Gastrocnemius medialis (tissue), 4 donors: ENCODE measurements at regions not wholly inside any gene's neighbourhood (a gene's known extent, or its start where the extent isn't known, plus 50 kb on each side); places are given as distances from the start of the nearest gene placed in this dataset.

Experiments
- ATAC-seq, 2 donors: fragments of 150-250 bp; one replicate each; pipeline ENCODE4 v1.9.1; 2016
- DNase-seq, 2 donors: peaks; one replicate each; pipeline ENCODE4 v3.0.0-alpha.2; 2019
- H3K27ac ChIP-seq, 4 donors: fragments of 200-600 bp; sonication (generic); 1 replicate in 1 of 4; 2 replicates in 3 of 4; pipeline ENCODE4 v1.5.1; 2016 to 2018; ENCODE audit warnings: mild to moderate bottlenecking in 2 of 4, moderate library complexity in 1 of 4
- H3K27me3 ChIP-seq, 3 donors: fragments of 200-600 bp; sonication (generic) in 2 of 3; 1 replicate in 1 of 3; 2 replicates in 2 of 3; pipeline versions ENCODE4 v1.5.1 to v1.6.0; 2016 to 2019; ENCODE audit warnings: mild to moderate bottlenecking in 1 of 3, moderate library complexity in 1 of 3
- H3K36me3 ChIP-seq, 2 donors: fragments of 200-600 bp; sonication (generic) in 1 of 2; one replicate each; pipeline ENCODE4 v1.5.1; 2017 to 2018
- H3K4me1 ChIP-seq, 2 donors: fragments of 200-600 bp; sonication (generic) in 1 of 2; one replicate each; pipeline ENCODE4 v1.5.1; 2016 to 2017; ENCODE audit warnings: mild to moderate bottlenecking in 2 of 2
- H3K4me3 ChIP-seq, 4 donors: fragments of 200-600 bp; sonication (generic) in 3 of 4; 1 replicate in 1 of 4; 2 replicates in 3 of 4; pipeline ENCODE4 v1.5.1; 2016 to 2019; ENCODE audit warnings: mild to moderate bottlenecking in 2 of 4
- H3K9me3 ChIP-seq, 3 donors: fragments of 200-600 bp; sonication (generic) in 2 of 3; 1 replicate in 1 of 3; 2 replicates in 2 of 3; pipeline ENCODE4 v1.5.1; 2016 to 2019
- POLR2A ChIP-seq, 2 donors: fragments of 450-650 bp; IDR thresholded peaks; one replicate each; pipeline ENCODE4 v1.6.1; 2017; ENCODE audit warnings: antibody characterized with exemption in 2 of 2, mild to moderate bottlenecking in 2 of 2, moderate library complexity in 2 of 2
- in situ Hi-C, 4 donors: fragments of 200-750 bp; cut with MboI; loops; one replicate each; pipeline versions ENCODE4 v1.15.0 to v1.8.0; 2017; ENCODE audit warnings: low sequenced_read_pairs in 4 of 4
- intact Hi-C: fragments of 100-400 bp; cut with DNase I; formaldehyde crosslinking; loops from one replicate; pipeline ENCODE4 v1.15.1; 2023; ENCODE audit warnings: low total_unique reads
- TF ChIP-seq, protein P1 (sequence below), 5 experiments: fragments of 450-650 bp in 3 of 5; fragments of 200-600 bp in 2 of 5; sonication (generic) in 2 of 5; IDR thresholded peaks in 4 of 5; conservative IDR thresholded peaks in 1 of 5; 1 replicate in 4 of 5; 2 replicates in 1 of 5; pipeline ENCODE4 v1.5.1; 2016 to 2019; ENCODE audit warnings: antibody characterized with exemption in 5 of 5, mild to moderate bottlenecking in 3 of 5, moderate library complexity in 3 of 5

DNA sequence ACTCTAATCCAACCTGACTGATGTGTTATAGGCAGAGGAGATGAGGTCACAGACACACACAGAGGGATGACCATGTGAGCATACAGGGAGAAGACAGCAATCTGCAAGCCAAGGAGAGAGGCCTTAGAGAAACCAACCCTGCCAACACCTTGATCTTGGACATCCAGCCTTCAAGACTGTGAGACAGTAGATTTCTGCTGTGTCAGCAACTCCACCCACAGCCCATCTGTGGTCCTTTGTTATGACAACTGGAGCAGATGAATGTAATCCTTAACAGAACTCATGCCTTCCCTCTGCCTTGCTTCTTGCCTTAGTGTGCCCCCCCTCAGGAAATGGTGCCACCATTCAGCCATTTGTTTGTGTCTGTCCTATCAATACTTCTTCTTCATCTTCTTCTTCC is 107.4 kb downstream of the NXNL2 start:
- Histone ChIP-seq H3K9me3 (no peaks in the 10 kb centered on the region), H3K36me3 (no peaks in the 10 kb centered on the region), H3K4me1 (no peaks in the 10 kb centered on the region), H3K4me3 (no peak overlapping the region), H3K27me3 (no peaks in the 10 kb centered on the region), H3K27ac (no peak overlapping the region)
- in situ Hi-C loops = no loop called here
- no peak for DNase-seq
- intact Hi-C loops = no loop called here
- no peak for ATAC-seq
- no peak for TF ChIP-seq POLR2A (IDR thresholded peaks at IDR 0.05)
- TF ChIP-seq, protein P1, sequence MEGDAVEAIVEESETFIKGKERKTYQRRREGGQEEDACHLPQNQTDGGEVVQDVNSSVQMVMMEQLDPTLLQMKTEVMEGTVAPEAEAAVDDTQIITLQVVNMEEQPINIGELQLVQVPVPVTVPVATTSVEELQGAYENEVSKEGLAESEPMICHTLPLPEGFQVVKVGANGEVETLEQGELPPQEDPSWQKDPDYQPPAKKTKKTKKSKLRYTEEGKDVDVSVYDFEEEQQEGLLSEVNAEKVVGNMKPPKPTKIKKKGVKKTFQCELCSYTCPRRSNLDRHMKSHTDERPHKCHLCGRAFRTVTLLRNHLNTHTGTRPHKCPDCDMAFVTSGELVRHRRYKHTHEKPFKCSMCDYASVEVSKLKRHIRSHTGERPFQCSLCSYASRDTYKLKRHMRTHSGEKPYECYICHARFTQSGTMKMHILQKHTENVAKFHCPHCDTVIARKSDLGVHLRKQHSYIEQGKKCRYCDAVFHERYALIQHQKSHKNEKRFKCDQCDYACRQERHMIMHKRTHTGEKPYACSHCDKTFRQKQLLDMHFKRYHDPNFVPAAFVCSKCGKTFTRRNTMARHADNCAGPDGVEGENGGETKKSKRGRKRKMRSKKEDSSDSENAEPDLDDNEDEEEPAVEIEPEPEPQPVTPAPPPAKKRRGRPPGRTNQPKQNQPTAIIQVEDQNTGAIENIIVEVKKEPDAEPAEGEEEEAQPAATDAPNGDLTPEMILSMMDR (IDR thresholded peaks at IDR 0.05 in 4 of 5, conservative IDR thresholded peaks at IDR 0.05 in 1 of 5) = no peak

DNA sequence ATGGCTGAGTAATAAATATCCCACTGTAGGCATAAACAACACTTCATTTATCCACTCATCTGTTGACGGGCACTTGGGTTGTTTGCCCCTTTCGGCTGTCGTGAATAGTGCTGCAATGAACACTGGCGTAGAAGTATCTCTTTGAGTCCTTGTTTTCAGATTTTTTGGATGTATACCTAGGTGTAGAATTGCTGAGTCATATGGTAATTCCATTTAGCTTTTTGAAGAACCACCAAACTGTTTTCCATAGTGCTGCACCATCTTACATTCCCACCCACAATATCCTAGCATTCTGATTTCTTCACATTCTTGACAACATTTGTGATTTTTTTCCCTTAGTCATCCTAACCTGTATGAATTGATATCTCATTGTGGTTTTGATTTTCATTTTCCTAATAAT is 109.0 kb downstream of the NXNL2 start:
- intact Hi-C loops = no loop called here
- DNase-seq = no peak
- TF ChIP-seq POLR2A (IDR thresholded peaks at IDR 0.05) = no peak
- H3K36me3 ChIP-seq = no peaks in the 10 kb centered on the region
- H3K9me3 ChIP-seq = no peaks in the 10 kb centered on the region
- no peaks in the 10 kb centered on the region for H3K4me1 ChIP-seq
- no peaks in the 10 kb centered on the region for H3K27me3 ChIP-seq
- no peak overlapping the region for H3K27ac ChIP-seq
- no peak overlapping the region for H3K4me3 ChIP-seq
- no peak for ATAC-seq
- in situ Hi-C loops = no loop called here

DNA sequence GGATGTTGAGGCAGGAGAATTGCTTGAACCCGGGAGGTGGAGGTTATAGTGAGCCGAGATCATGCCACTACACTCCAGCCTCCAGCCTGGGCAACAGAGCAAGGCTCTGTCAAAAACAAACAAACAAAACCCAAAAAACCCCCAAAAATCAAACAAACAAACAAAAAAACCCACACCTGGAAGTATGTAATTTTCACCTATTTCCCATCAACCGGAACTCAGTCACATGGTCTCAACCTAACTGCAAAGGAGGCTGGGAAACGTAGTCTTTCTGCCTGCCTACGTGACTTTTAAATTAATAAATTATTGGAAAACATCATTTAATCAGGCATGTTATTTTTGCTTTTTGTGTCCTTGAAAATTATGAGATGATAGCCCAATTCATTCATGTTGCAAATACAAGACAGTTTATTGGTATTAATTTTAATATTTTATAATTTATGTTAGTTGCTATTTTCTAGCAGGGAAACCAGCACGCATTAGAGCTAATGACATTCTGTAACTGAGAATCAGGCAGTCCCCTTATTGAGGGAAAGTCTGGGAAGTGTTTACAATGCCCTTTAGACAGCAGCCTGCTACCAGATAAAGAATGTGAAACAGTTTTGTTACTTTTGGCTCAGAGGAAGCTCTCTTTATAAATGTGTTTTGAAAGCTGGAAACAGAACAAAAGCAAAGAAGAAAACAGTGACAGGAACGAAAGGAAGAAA is 110.3 kb downstream of the NXNL2 start:
- Histone ChIP-seq H3K36me3 (no peaks in the 10 kb centered on the region), H3K9me3 (no peaks in the 10 kb centered on the region), H3K27me3 (no peaks in the 10 kb centered on the region), H3K4me3 (no peak overlapping the region), H3K27ac (no peak overlapping the region), H3K4me1 (no peaks in the 10 kb centered on the region)
- in situ Hi-C loops = no loop called here
- ATAC-seq = no peak
- intact Hi-C loops = no loop called here
- DNase-seq = no peak
- no peak for TF ChIP-seq POLR2A (IDR thresholded peaks at IDR 0.05)
- TF ChIP-seq, protein P1 (IDR thresholded peaks at IDR 0.05 in 4 of 5, conservative IDR thresholded peaks at IDR 0.05 in 1 of 5) = no peak

DNA sequence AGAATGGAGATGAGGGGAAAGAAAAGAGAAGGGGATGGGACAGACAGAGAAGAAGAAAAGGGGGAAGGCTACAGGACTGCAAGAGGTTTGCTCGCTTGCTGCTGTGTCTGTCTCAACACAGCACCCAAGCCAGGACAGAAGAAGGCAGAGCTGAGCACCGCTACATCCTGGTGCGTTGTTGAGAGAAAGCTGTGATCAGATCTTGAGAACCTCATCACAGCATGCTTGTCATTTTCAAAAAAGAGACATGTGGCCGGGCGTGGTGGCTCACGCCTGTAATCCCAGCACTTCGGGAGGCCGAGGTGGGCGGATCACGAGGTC is 110.9 kb downstream of the NXNL2 start:
- DNase-seq (no peak), ATAC-seq (no peak)
- intact Hi-C loops (no loop called here), in situ Hi-C loops (no loop called here)
- H3K9me3 ChIP-seq = no peaks in the 10 kb centered on the region
- TF ChIP-seq, protein P1 (IDR thresholded peaks at IDR 0.05 in 4 of 5, conservative IDR thresholded peaks at IDR 0.05 in 1 of 5) = no peak
- TF ChIP-seq POLR2A (IDR thresholded peaks at IDR 0.05) = no peak
- H3K4me1 ChIP-seq = no peaks in the 10 kb centered on the region
- H3K36me3 ChIP-seq = no peaks in the 10 kb centered on the region
- no peak overlapping the region for H3K27ac ChIP-seq
- H3K4me3 ChIP-seq = no peak overlapping the region
- H3K27me3 ChIP-seq = no peaks in the 10 kb centered on the region

DNA sequence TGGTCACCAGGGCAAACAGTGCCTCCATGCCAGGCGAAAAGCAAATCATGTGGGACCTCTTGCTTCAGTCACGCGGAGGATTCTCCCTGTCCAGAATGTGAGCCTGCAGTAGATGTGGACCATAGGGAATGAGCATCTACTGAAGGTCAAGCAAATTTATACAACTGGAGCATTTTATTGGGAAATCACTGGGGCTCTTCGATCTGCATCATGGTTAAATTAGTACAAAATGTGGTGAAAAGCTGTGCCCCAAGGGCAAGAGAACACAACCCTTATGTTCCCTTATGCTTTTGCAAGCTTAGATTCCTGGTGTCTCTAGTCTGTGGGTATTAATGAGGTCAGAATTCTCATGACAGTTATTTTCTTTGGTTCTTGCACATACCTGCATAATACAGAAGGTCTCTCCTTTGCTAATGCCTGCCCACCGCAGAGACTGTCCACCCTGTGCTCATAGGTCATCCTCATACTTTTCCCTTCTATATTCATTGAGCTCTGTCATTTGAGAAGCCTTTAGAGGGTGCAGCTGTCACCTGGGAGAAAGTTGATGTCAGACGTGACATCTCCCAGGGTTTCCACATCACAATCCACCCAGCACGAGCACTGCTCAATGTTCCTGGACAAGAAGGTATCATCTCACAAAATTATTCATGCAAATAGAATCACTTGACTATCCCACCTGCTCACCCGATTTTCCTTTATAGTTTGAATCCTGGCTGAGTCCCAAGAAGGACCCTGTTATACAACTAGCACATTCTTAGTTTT is 111.7 kb downstream of the NXNL2 start:
- Histone ChIP-seq H3K4me1 (no peaks in the 10 kb centered on the region), H3K27ac (no peak overlapping the region), H3K9me3 (no peaks in the 10 kb centered on the region), H3K4me3 (no peak overlapping the region), H3K36me3 (no peaks in the 10 kb centered on the region), H3K27me3 (no peaks in the 10 kb centered on the region)
- in situ Hi-C loops = no loop called here
- TF ChIP-seq, protein P1 (IDR thresholded peaks at IDR 0.05 in 4 of 5, conservative IDR thresholded peaks at IDR 0.05 in 1 of 5) = no peak
- no peak for TF ChIP-seq POLR2A (IDR thresholded peaks at IDR 0.05)
- DNase-seq (no peak), ATAC-seq (no peak)
- intact Hi-C loops = no loop called here
